Nephron progenitor cell (in vitro differentiated cells): ENCODE measurements at regions not wholly inside any gene's neighbourhood (a gene's known extent, or its start where the extent isn't known, plus 50 kb on each side); places are given as distances from the start of the nearest gene placed in this dataset.

Experiments
- DNase-seq: peaks from one replicate; pipeline ENCODE4 v3.0.0; 2021
- H3K27ac Mint-ChIP-seq: 2 replicates; pipeline ENCODE4 v1.8.0; 2021; ENCODE audit warnings: mild to moderate bottlenecking, moderate library complexity, mixed read lengths
- H3K27me3 Mint-ChIP-seq: 2 replicates; pipeline ENCODE4 v1.8.0; 2021; ENCODE audit warnings: mild to moderate bottlenecking, low read depth, mixed read lengths; ENCODE audit not compliant: poor library complexity
- H3K36me3 Mint-ChIP-seq: 2 replicates; pipeline ENCODE4 v1.8.0; 2021; ENCODE audit warnings: low read depth, mixed read lengths
- H3K4me1 Mint-ChIP-seq: 2 replicates; pipeline ENCODE4 v1.8.0; 2021; ENCODE audit warnings: mixed read lengths
- H3K4me3 Mint-ChIP-seq: 2 replicates; pipeline ENCODE4 v1.8.0; 2021; ENCODE audit warnings: mild to moderate bottlenecking, moderate library complexity, mixed read lengths
- H3K9me3 Mint-ChIP-seq: 2 replicates; pipeline ENCODE4 v1.8.0; 2021; ENCODE audit warnings: mild to moderate bottlenecking, moderate library complexity, mixed read lengths
- TF ChIP-seq, protein P1 (sequence below): fragments of 200-600 bp; sonication (generic); IDR thresholded peaks from 2 replicates; pipeline ENCODE4 v1.5.0; 2021; ENCODE audit warnings: antibody characterized with exemption

GRCh38 chr7:67678419-67678818 lies 681.8 kb downstream of the TYW1 start:
- TF ChIP-seq, protein P1, sequence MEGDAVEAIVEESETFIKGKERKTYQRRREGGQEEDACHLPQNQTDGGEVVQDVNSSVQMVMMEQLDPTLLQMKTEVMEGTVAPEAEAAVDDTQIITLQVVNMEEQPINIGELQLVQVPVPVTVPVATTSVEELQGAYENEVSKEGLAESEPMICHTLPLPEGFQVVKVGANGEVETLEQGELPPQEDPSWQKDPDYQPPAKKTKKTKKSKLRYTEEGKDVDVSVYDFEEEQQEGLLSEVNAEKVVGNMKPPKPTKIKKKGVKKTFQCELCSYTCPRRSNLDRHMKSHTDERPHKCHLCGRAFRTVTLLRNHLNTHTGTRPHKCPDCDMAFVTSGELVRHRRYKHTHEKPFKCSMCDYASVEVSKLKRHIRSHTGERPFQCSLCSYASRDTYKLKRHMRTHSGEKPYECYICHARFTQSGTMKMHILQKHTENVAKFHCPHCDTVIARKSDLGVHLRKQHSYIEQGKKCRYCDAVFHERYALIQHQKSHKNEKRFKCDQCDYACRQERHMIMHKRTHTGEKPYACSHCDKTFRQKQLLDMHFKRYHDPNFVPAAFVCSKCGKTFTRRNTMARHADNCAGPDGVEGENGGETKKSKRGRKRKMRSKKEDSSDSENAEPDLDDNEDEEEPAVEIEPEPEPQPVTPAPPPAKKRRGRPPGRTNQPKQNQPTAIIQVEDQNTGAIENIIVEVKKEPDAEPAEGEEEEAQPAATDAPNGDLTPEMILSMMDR: no peak
- peak overlapping the region; percentile 52 for H3K27ac Mint-ChIP-seq
- H3K9me3 Mint-ChIP-seq: peaks cover 17% of the 10 kb centered on the region
- no peak overlapping the region for H3K4me3 Mint-ChIP-seq
- no peak for DNase-seq
- H3K36me3 Mint-ChIP-seq: no peaks in the 10 kb centered on the region
- peaks cover 6% of the 10 kb centered on the region for H3K4me1 Mint-ChIP-seq
- peaks cover 7% of the 10 kb centered on the region for H3K27me3 Mint-ChIP-seq

GRCh38 chr7:67683628-67684027 lies 687.0 kb downstream of the TYW1 start:
- Mint-ChIP-seq H3K36me3 (no peaks in the 10 kb centered on the region), H3K4me3 (no peak overlapping the region), H3K27ac (no peak overlapping the region), H3K9me3 (no peaks in the 10 kb centered on the region), H3K27me3 (peaks cover 9% of the 10 kb centered on the region), H3K4me1 (peaks cover under 1% of the 10 kb centered on the region)
- DNase-seq: no peak
- TF ChIP-seq, protein P1: no peak

DNA sequence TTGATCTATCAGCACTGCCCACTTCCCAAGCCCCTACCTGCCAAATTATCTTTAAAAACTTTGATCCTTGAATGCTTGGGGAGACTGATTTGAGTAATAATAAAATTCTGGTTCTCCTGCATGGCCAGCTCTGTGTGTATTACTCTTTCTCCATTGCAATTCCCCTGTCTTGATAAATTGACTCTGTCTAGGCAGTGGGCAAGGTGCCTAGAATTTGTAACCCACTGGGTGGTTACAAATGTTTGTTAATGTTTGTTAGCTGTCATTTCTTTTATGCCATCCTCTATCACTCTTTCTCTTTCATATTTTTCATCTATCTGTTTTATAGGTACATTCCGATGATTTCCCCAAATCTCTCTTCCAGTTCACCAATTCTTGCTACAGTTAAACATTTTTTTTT lies 694.1 kb downstream of the TYW1 start:
- TF ChIP-seq, protein P1: no peak
- Mint-ChIP-seq H3K9me3 (no peaks in the 10 kb centered on the region), H3K4me3 (no peak overlapping the region), H3K27me3 (peaks cover 23% of the 10 kb centered on the region), H3K27ac (no peak overlapping the region), H3K36me3 (no peaks in the 10 kb centered on the region), H3K4me1 (no peaks in the 10 kb centered on the region)
- no peak for DNase-seq

GRCh38 chr7:67692425-67692824 lies 695.8 kb downstream of the TYW1 start:
- Mint-ChIP-seq H3K4me1 (peaks cover 13% of the 10 kb centered on the region), H3K36me3 (no peaks in the 10 kb centered on the region), H3K27ac (no peak overlapping the region), H3K27me3 (peaks cover 34% of the 10 kb centered on the region), H3K4me3 (no peak overlapping the region), H3K9me3 (peaks cover 4% of the 10 kb centered on the region)
- TF ChIP-seq, protein P1: no peak
- DNase-seq: no peak

DNA sequence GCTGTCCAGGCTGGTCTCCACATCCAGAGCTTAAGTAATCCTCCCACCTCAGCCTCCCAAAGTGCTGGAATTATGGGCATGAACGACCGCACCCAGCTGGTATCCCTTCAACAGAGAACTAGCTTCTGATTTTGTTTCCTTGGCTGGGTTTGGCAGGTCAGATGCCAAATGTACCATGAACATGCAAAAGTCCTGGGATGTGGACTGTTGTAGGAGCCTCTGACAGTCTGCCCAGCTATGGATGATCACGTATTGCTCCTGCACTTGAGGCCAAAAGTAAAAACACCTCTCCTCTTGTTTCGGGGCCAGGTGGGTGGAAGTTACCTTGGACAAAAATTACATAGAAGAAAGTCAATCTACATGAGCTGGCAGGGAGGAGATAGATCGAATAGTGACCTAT lies 699.5 kb downstream of the TYW1 start:
- Mint-ChIP-seq H3K4me3 (no peak overlapping the region), H3K36me3 (no peaks in the 10 kb centered on the region), H3K9me3 (peaks cover 13% of the 10 kb centered on the region), H3K27ac (no peak overlapping the region), H3K4me1 (peaks cover 14% of the 10 kb centered on the region), H3K27me3 (peaks cover 42% of the 10 kb centered on the region)
- DNase-seq: no peak
- TF ChIP-seq, protein P1: no peak

GRCh38 chr7:67696878-67697277 lies 700.2 kb downstream of the TYW1 start:
- H3K4me3 Mint-ChIP-seq: no peak overlapping the region
- H3K9me3 Mint-ChIP-seq: peaks cover 21% of the 10 kb centered on the region
- peaks cover 42% of the 10 kb centered on the region for H3K27me3 Mint-ChIP-seq
- TF ChIP-seq, protein P1: no peak
- H3K36me3 Mint-ChIP-seq: no peaks in the 10 kb centered on the region
- H3K27ac Mint-ChIP-seq: peak overlapping the region; percentile 7
- peaks cover 14% of the 10 kb centered on the region for H3K4me1 Mint-ChIP-seq
- no peak for DNase-seq
